ENCODE measurements at regions not wholly inside any gene's neighbourhood (a gene's known extent, or its start where the extent isn't known, plus 50 kb on each side); places are given as distances from the start of the nearest gene placed in this dataset.

DNA sequence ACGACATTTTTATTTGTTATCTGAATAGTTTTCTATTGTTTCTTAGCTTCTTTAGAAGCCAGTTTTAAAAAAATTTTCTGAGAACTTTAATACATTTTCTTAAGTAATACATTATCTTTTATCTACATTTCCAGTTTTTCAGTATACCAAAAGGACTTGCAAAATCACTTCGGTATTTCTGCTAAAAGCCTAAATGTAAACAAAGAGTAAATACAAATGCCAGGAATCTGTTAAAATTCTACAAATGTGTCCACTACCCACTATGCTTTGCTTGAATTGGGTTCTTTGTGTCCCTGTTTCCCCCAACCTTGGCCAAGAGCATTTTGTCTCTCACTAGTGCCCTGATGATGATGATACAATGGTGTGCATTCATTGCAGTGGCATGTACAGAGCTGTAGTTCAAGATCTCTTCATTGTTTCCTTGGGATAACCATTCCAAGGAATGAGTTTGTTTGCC lies 611.2 kb downstream of the NR2F1-AS1 start:
- Mint-ChIP-seq H3K9me3 (ENCODE audit: unreplicated experiment) (no peaks in the 10 kb centered on the region), H3K4me3 (ENCODE audit: unreplicated experiment) (no peak overlapping the region), H3K4me1 (ENCODE audit: low read depth, unreplicated experiment) (peaks cover 3% of the 10 kb centered on the region), H3K27ac (ENCODE audit: unreplicated experiment) (no peak overlapping the region), H3K27me3 (ENCODE audit: unreplicated experiment) (no peaks in the 10 kb centered on the region), H3K36me3 (ENCODE audit: unreplicated experiment) (no peaks in the 10 kb centered on the region)
- DNase-seq, result no peak
- no peak for TF ChIP-seq CTCF (IDR thresholded peaks at IDR 0.05; ENCODE audit: partially characterized antibody, unreplicated experiment)

DNA sequence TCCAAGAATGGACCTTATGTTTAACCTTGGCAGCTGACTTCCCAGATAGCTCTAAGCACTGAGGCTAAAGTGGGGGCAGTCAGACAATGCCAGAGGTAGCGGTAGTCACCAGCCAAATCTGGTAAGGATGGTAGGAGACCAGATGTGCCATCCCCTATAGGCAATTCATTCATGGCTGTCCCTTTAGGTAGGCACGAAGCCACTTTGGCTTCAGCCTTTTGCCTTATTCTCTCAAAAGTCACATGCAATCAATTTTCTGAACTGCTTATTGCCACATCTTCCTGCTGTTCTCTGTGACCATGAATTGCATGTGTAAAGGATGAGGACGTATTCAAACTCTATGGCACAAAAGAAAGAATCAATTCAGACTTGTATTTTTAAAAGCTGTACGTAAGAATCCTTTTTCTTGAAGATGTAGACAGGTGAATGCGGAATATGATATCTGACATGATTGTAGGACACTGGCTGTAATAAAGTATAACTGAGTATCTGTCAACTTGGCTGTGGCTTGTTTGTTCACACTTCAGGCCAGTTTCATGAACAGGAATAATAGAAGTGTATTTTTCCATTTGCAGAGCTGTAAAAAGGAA lies 611.7 kb downstream of the NR2F1-AS1 start:
- no peak for DNase-seq
- H3K4me3 Mint-ChIP-seq (ENCODE audit: unreplicated experiment), result no peak overlapping the region
- no peaks in the 10 kb centered on the region for H3K27me3 Mint-ChIP-seq (ENCODE audit: unreplicated experiment)
- no peak overlapping the region for H3K27ac Mint-ChIP-seq (ENCODE audit: unreplicated experiment)
- H3K36me3 Mint-ChIP-seq (ENCODE audit: unreplicated experiment), result no peaks in the 10 kb centered on the region
- peaks cover 3% of the 10 kb centered on the region for H3K4me1 Mint-ChIP-seq (ENCODE audit: low read depth, unreplicated experiment)
- no peak for TF ChIP-seq CTCF (IDR thresholded peaks at IDR 0.05; ENCODE audit: partially characterized antibody, unreplicated experiment)
- H3K9me3 Mint-ChIP-seq (ENCODE audit: unreplicated experiment), result no peaks in the 10 kb centered on the region

DNA sequence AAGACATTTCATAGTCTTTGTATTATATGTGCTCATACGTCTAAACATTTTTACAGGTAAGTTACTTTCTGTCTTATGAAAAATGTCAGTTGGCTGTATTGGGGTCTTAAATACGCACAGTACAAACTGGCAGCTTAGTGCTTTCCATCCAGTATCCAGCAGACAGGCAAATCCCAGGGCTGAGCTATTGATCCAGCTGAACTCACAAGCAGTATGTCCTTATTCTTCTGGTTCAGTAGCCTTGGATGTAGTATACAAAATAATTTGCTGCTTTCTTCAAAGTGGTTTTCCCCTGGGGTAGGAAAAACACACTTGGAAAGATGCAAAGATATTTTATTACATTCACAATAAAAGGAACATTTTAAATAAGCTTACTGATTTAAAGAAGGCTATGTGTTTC lies 617.2 kb downstream of the NR2F1-AS1 start:
- peaks cover 8% of the 10 kb centered on the region for H3K4me1 Mint-ChIP-seq (ENCODE audit: low read depth, unreplicated experiment)
- no peak overlapping the region for H3K27ac Mint-ChIP-seq (ENCODE audit: unreplicated experiment)

GRCh38 chr5:92962752-92963151 lies 618.3 kb downstream of the NR2F1-AS1 start:
- no peak for DNase-seq
- no peak overlapping the region for H3K27ac Mint-ChIP-seq (ENCODE audit: unreplicated experiment)
- peaks cover 7% of the 10 kb centered on the region for H3K4me1 Mint-ChIP-seq (ENCODE audit: low read depth, unreplicated experiment)
- no peaks in the 10 kb centered on the region for H3K27me3 Mint-ChIP-seq (ENCODE audit: unreplicated experiment)
- H3K4me3 Mint-ChIP-seq (ENCODE audit: unreplicated experiment), result no peak overlapping the region
- H3K9me3 Mint-ChIP-seq (ENCODE audit: unreplicated experiment), result no peaks in the 10 kb centered on the region
- no peak for TF ChIP-seq CTCF (IDR thresholded peaks at IDR 0.05; ENCODE audit: partially characterized antibody, unreplicated experiment)
- H3K36me3 Mint-ChIP-seq (ENCODE audit: unreplicated experiment), result no peaks in the 10 kb centered on the region

More for the DNA sequence above, 617.2 kb downstream of the NR2F1-AS1 start:
- H3K4me3 Mint-ChIP-seq (ENCODE audit: unreplicated experiment), result no peak overlapping the region
- no peaks in the 10 kb centered on the region for H3K9me3 Mint-ChIP-seq (ENCODE audit: unreplicated experiment)
- TF ChIP-seq CTCF (IDR thresholded peaks at IDR 0.05; ENCODE audit: partially characterized antibody, unreplicated experiment), result no peak
- H3K27me3 Mint-ChIP-seq (ENCODE audit: unreplicated experiment), result no peaks in the 10 kb centered on the region
- no peaks in the 10 kb centered on the region for H3K36me3 Mint-ChIP-seq (ENCODE audit: unreplicated experiment)
- no peak for DNase-seq

GRCh38 chr5:92956886-92957285 lies 624.1 kb downstream of the NR2F1-AS1 start:
- no peak for TF ChIP-seq CTCF (IDR thresholded peaks at IDR 0.05; ENCODE audit: partially characterized antibody, unreplicated experiment)
- Mint-ChIP-seq H3K27me3 (ENCODE audit: unreplicated experiment) (no peaks in the 10 kb centered on the region), H3K36me3 (ENCODE audit: unreplicated experiment) (peaks cover 19% of the 10 kb centered on the region)

More at GRCh38 chr5:92956886-92957285, 624.1 kb downstream of the NR2F1-AS1 start:
- no peak for DNase-seq
- Mint-ChIP-seq H3K4me1 (ENCODE audit: low read depth, unreplicated experiment) (no peaks in the 10 kb centered on the region), H3K4me3 (ENCODE audit: unreplicated experiment) (no peak overlapping the region), H3K27ac (ENCODE audit: unreplicated experiment) (no peak overlapping the region), H3K9me3 (ENCODE audit: unreplicated experiment) (peaks cover 5% of the 10 kb centered on the region)

All from glutamatergic neuron (in vitro differentiated cells).